ENCODE measurements at regions not wholly inside any gene's neighbourhood (a gene's known extent, or its start where the extent isn't known, plus 50 kb on each side); places are given as distances from the start of the nearest gene placed in this dataset.

DNA sequence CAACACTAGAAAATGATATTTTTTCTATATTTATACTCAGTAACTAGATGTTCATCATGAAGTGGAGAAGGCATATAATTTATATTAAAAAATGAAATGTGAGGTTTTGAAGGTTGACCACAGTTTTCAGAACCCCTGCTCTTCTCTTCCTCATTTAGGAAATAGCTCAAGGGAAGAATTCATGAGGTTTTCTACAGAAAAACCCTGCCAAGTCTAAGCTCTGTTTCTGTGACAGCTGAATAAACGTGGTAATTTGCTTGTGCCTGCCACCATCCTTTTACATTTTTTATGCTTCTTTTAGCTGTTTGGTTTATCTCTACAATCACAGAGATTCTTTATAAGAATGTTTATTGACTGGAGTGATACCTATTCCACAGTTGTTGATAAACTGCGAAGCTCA is 630.3 kb upstream of the POT1 start:
- TF ChIP-seq POLR2A (IDR thresholded peaks at IDR 0.05), result no peak
- TF ChIP-seq, protein P1, sequence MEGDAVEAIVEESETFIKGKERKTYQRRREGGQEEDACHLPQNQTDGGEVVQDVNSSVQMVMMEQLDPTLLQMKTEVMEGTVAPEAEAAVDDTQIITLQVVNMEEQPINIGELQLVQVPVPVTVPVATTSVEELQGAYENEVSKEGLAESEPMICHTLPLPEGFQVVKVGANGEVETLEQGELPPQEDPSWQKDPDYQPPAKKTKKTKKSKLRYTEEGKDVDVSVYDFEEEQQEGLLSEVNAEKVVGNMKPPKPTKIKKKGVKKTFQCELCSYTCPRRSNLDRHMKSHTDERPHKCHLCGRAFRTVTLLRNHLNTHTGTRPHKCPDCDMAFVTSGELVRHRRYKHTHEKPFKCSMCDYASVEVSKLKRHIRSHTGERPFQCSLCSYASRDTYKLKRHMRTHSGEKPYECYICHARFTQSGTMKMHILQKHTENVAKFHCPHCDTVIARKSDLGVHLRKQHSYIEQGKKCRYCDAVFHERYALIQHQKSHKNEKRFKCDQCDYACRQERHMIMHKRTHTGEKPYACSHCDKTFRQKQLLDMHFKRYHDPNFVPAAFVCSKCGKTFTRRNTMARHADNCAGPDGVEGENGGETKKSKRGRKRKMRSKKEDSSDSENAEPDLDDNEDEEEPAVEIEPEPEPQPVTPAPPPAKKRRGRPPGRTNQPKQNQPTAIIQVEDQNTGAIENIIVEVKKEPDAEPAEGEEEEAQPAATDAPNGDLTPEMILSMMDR (IDR thresholded peaks at IDR 0.05), result no peak
